GM18858 (cell line): ENCODE measurements at regions not wholly inside any gene's neighbourhood (a gene's known extent, or its start where the extent isn't known, plus 50 kb on each side); places are given as distances from the start of the nearest gene placed in this dataset.
"Not testable (repeated sequence)": the region's sequence is repeated elsewhere in the genome, so short reads cannot be mapped to it uniquely, and the experiment has no call there.

Experiments used
- ATAC-seq: cut with Tn5 transposase; IDR thresholded peaks from one replicate; pipeline ENCODE4 v1.9.1; 2021; ENCODE audit not compliant: unreplicated experiment

GRCh38 chr3:174536319-174536718, 322.8 kb upstream of the NAALADL2 start:
- ATAC-seq, result no peak

- no peak for ATAC-seq
Measured at GRCh38 chr3:174538151-174538550, 321.0 kb upstream of the NAALADL2 start.

DNA sequence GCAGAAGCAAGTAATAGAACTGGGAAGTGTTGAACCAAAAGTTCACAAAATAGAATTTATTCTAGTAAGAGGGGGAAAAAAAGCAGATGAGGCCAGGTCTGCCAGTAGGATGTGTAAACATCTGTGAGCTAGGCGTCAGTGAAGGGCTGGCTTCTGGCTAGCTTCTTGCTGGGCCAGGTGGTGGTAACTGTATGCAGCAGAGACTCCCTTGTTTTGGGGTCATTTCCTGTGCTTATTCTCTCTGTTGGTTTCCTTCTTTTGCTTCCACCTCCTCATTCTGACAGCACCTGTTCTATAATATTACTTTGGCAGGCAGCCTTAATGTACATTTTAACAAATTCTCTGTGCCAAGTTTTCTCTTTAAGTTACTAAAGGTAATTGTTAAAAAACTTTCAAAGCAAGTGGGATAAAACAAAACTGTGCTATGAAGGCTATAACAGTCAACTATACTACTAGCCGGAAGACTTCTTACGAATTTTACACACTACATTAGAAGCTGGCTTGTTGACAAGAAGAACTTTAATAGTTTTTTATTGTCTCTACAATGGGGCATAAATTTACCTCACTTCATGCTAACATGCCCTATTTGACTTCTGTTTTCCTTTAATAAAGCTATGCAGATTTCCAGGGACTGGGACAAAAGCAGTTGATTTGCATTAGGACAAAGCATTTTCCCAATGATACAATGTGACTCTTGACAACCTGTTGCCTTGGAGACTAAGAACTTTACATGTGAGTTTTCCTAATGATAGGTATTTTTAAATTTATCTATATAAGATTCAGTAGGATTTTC, 318.8 kb upstream of the NAALADL2 start:
- no peak for ATAC-seq

DNA sequence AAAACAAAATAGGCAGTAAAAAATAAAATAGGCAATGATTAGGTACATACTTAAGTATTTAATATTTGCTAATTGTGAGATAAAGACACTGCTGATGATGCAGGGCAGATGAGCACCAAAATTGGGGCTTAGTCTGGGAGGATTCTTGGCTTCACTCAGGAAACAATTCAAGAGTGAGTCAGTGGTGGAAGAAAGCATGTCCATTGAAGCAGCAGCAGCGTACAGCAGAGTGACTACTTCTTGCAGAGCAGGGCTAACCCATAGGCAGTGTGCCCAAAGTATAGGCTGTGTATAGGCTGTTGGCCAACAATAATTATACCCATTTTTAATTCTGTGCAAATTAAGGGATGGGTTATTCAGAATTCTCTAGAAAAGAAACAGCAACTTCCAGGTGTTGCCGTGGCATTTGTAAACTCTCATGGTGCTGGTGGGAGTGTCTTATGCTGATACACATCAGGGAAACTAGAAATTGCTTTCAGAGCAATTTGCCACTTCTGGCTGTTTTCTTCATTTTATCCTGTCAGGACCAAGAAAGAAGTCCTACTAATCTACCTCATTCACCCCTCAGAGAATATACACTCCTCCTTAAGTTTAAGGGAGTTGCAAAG, 317.3 kb upstream of the NAALADL2 start:
- ATAC-seq, result no peak

DNA sequence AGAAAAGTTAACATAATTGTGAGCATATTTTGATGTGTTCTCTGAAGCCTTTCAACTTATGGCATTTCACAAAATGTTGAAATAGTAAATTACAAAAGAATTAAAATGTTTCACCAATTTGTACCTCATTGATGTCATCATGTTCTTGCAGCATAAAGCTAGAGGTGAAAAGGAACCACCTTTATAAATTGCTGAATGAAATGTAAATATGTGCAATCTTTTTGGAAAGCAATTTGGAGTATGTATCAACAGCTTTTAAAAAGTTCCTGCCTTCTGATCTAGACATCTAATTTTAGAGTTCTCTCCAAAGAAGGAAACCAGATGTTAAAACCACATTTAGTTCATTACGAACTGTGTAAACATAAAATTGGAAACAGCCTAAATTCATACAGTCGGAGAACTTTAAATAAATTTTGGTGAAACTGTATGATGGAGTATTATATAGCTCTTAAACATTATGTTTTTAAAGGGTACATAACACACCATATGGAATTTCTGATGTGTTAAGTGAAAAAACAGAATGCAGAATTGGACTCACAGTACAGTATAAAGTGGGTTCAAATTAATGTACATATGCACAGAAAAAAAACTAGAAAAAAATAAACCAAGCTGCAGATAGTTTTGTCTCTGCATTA, 311.2 kb upstream of the NAALADL2 start:
- no peak for ATAC-seq

- no peak for ATAC-seq
Measured at GRCh38 chr3:174548841-174549623, 310.1 kb upstream of the NAALADL2 start.

DNA sequence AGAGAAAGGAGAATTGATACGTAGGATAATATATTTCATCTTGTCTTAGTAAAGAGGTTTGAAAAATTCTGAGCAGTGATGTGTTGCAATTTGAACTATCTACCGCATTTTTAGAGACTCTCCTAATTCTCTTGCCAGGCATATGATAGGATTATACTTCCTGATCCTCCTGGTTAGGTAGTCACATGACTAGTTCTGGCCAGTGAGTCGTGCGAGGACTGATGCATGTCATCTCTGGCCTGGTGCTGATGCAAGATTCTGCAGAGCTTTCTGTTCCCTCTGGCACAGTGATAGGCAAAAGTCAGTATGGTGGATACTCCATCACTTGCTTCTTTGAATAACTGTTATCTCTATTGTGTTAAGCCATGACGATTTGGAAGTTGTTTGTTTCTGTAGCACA, 277.6 kb upstream of the NAALADL2 start:
- no peak for ATAC-seq

- ATAC-seq, result no peak
Measured at GRCh38 chr3:174583396-174583795, 275.7 kb upstream of the NAALADL2 start.

GRCh38 chr3:174587137-174587536, 272.0 kb upstream of the NAALADL2 start:
- ATAC-seq, result not testable (repeated sequence)

- no peak for ATAC-seq
Measured at GRCh38 chr3:174596447-174596982, 262.6 kb upstream of the NAALADL2 start.

DNA sequence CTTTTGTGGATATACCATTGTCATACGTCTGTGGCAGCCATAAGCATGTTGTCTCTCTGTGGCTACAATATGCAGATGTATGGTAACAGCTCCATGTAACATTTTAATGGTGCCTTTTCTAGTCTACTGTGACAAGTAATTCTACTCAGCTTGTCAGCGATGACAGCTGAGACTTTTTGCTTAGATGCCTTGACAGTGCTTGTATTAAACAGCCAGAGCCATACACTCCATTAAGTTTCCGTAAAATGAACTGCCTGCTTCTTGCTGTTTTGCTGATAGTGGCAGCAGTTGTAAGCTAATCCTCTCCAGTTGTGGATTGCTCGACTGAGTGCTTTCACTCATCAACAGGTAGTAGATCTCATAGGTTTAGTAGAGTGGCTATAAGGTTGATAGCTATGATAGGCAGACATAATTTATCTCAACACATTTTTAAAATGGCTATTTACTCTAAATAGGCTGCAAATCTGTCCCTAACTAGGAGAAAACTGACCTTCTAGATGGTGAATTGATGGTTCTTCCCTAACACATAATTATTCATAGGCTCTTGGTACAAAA, 260.2 kb upstream of the NAALADL2 start:
- no peak for ATAC-seq

DNA sequence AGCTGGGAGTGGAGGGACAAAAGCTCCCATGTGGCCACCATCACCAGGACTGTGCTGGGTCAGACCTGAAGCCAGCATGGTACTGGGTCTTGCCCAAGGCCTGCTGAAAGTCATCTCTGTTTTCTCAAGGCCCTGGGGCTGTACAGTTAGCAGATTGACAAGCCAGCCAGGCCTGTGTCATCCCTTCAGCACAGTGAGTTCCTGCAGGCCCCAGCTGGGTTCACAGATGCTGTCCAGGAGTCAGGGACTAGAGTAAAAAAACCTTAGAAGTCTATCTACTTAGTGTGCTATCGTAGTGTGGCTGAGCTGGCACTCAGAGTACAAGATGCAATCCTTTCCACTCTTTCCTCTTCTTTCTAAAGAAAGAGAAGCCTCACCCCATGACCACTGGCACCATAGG, 246.0 kb upstream of the NAALADL2 start:
- ATAC-seq, result no peak

DNA sequence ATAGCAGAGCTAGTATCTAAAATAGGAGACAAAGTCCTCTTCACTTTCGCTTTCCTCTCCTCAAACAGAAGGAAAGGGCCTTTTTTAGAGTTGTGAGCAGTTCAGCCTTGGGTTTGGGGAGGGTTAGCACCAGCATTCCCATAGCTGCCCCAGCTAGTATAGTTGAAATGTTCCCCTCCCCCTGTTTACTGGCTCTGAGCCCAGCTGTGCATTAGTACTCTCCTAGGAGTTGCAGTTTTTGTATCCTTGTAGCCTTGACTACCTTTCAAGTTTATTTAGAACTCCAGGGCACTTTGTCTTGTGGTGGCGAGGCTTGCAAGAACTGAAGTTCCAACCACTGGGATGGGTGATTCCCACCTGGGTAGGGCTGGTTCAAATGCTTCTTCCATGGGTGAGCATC, 245.1 kb upstream of the NAALADL2 start:
- no peak for ATAC-seq

GRCh38 chr3:174618368-174619080, 240.6 kb upstream of the NAALADL2 start:
- no peak for ATAC-seq

GRCh38 chr3:174619239-174619638, 239.9 kb upstream of the NAALADL2 start:
- no peak for ATAC-seq

DNA sequence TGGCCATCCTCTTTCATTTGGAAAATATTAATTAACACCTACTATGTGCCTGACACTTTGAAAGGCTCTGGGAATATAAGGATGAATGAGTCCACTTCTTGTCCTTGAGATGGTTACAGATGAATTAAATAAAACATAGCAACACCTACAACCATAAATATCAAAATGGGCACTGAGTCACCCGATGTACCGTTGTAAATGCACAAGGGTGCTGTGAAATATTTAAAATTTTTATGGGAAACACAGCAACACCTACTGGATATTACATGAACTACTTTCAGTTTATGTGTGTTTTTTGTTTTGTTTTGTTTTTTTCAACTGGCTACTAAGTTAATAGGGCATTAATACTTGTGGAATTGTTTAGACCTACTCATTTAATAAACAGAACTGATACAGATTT, 239.0 kb upstream of the NAALADL2 start:
- ATAC-seq, result no peak

DNA sequence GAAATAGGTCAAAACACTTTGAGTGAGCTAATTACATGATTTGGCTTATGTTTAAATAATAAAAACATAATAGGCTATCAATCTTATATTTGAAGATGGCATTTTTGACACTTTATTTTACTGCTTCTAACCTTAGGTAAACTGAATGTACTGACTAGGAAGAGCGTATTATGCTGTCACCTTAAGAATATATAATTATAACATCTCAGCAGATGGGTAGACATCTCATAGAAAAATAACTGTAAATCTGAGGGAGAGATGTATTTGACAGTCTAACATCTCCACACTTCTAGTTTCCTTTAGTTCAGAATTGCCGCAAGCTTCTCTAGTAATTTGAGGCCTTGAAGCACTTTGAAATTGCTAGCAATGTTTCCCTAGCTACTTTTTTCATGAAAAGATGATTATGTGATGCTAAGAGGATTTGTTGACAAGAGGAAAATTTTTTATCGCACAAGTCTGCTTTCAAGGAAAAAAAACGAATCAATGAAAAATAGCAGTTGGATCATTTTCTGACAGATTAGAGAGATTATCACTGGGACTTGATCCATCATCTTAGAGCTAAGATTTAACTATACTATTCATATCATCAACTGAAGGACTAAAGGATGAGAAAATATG, 238.2 kb upstream of the NAALADL2 start:
- no peak for ATAC-seq

GRCh38 chr3:174633342-174633741, 225.8 kb upstream of the NAALADL2 start:
- no peak for ATAC-seq

- ATAC-seq, result no peak
Measured at GRCh38 chr3:174636451-174636850, 222.7 kb upstream of the NAALADL2 start.

DNA sequence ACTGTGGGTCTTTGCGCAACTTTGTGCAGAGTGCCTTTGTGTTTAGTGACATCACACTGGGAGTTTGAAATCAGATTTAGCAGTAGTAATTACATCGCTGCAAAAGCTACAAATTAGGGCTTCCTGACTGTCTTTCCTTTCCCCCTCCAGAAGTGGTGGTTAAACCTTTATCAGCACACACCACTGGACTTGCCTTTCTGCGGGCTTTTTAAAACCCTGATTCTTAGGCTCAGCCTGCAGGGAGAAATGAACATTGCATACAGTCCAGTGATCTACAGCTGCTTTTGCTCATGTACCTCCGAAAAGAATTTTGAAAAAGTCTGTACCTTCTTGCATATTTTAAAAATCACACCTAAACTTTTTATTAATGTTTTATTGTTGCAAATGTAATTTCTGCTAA, 219.7 kb upstream of the NAALADL2 start:
- ATAC-seq, result no peak
